GM23338 (cell line): ENCODE measurements at regions not wholly inside any gene's neighbourhood (a gene's known extent, or its start where the extent isn't known, plus 50 kb on each side); places are given as distances from the start of the nearest gene placed in this dataset.

ENCODE experiments used
- ATAC-seq: fragments of 200-7000 bp; cut with Tn5 transposase; 3 replicates; pipeline ENCODE4 v1.9.1; 2020
- DNase-seq: peaks from one replicate; pipeline ENCODE4 v3.0.0-alpha.2; 2015; ENCODE audit warnings: low spot score
- H2AFZ ChIP-seq: fragments of 200-600 bp; sonication (generic); 2 replicates; pipeline ENCODE4 v1.8.0; 2016; ENCODE audit warnings: antibody characterized with exemption, mild to moderate bottlenecking, moderate library complexity
- H3F3A ChIP-seq: fragments of 200-600 bp; sonication (generic); replicated peaks from 2 replicates; pipeline ENCODE4 v1.8.0; 2017; ENCODE audit warnings: antibody characterized with exemption, mixed run types, low read depth
- H3K27ac ChIP-seq: fragments of 200-600 bp; sonication (generic); 2 replicates; pipeline ENCODE4 v1.6.1; 2016; ENCODE audit warnings: low read depth
- H3K27me3 ChIP-seq: fragments of 200-600 bp; sonication (generic); 2 replicates; pipeline ENCODE4 v1.8.0; 2016; ENCODE audit warnings: mild to moderate bottlenecking, mixed run types, moderate library complexity; ENCODE audit not compliant: insufficient read depth
- H3K36me3 ChIP-seq: fragments of 200-600 bp; sonication (generic); 2 replicates; pipeline ENCODE4 v1.8.0; 2016; ENCODE audit warnings: mild to moderate bottlenecking; ENCODE audit not compliant: insufficient read depth
- H3K4me1 ChIP-seq: fragments of 200-600 bp; sonication (generic); 2 replicates; pipeline ENCODE4 v1.8.0; 2016; ENCODE audit warnings: mild to moderate bottlenecking, moderate library complexity; ENCODE audit not compliant: insufficient read depth
- H3K4me2 ChIP-seq: fragments of 200-600 bp; sonication (generic); 2 replicates; pipeline ENCODE4 v1.7.1; 2017; ENCODE audit warnings: mixed run types
- H3K4me3 ChIP-seq: fragments of 200-600 bp; sonication (generic); 2 replicates; pipeline ENCODE4 v1.6.1; 2016; ENCODE audit warnings: mixed run types
- H3K79me2 ChIP-seq: fragments of 200-600 bp; sonication (generic); replicated peaks from 2 replicates; pipeline ENCODE4 v1.8.0; 2017; ENCODE audit warnings: mild to moderate bottlenecking; ENCODE audit not compliant: insufficient read depth
- H3K9me2 ChIP-seq: fragments of 200-600 bp; sonication (generic); 2 replicates; pipeline ENCODE4 v1.8.0; 2017; ENCODE audit not compliant: insufficient read depth
- H4K20me1 ChIP-seq: fragments of 200-600 bp; sonication (generic); replicated peaks from 2 replicates; pipeline ENCODE4 v1.8.0; 2017; ENCODE audit warnings: mild to moderate bottlenecking; ENCODE audit not compliant: insufficient read depth
- H3K27ac Mint-ChIP-seq: 2 replicates; pipeline ENCODE4 v1.8.0; 2020; ENCODE audit warnings: inconsistent platforms, mild to moderate bottlenecking, moderate library complexity, mixed read lengths
- H3K27me3 Mint-ChIP-seq: 3 replicates; pipeline ENCODE4 v1.8.0; 2022; ENCODE audit warnings: low read depth, mild to moderate bottlenecking, moderate library complexity, mixed read lengths, inconsistent platforms; ENCODE audit not compliant: insufficient read depth, poor library complexity
- H3K36me3 Mint-ChIP-seq: 3 replicates; pipeline ENCODE4 v1.8.0; 2021; ENCODE audit warnings: low read depth, mild to moderate bottlenecking, inconsistent platforms, moderate library complexity, mixed read lengths
- H3K4me1 Mint-ChIP-seq: 3 replicates; pipeline ENCODE4 v1.8.0; 2020; ENCODE audit warnings: mild to moderate bottlenecking, inconsistent platforms, mixed read lengths
- H3K4me3 Mint-ChIP-seq: 3 replicates; pipeline ENCODE4 v1.8.0; 2021; ENCODE audit warnings: moderate library complexity, mild to moderate bottlenecking, inconsistent platforms, mixed read lengths
- H3K9me3 Mint-ChIP-seq: 3 replicates; pipeline ENCODE4 v1.8.0; 2020; ENCODE audit warnings: moderate library complexity, mild to moderate bottlenecking, inconsistent platforms, mixed read lengths
- CREB1 ChIP-seq: fragments of 250-450 bp; sonication (Bioruptor Pico); IDR thresholded peaks from 2 replicates; pipeline ENCODE4 v1.5.0; 2020; ENCODE audit warnings: low read depth, mild to moderate bottlenecking, moderate library complexity
- EZH2 ChIP-seq: fragments of 200-600 bp; sonication (generic); IDR thresholded peaks from one replicate; pipeline ENCODE4 v1.8.0; 2017; ENCODE audit warnings: antibody characterized with exemption, mild to moderate bottlenecking, low read depth; ENCODE audit not compliant: unreplicated experiment
- POLR2AphosphoS5 ChIP-seq: IDR thresholded peaks from 2 replicates; pipeline ENCODE4 v1.6.1; 2016; ENCODE audit warnings: antibody characterized with exemption, low read depth
- ZNF114 ChIP-seq: fragments of 250-450 bp; sonication (Bioruptor Pico); IDR thresholded peaks from 2 replicates; pipeline ENCODE4 v1.5.0; 2020; ENCODE audit warnings: mild to moderate bottlenecking, moderate library complexity
- ZNF331 ChIP-seq: fragments of 250-450 bp; sonication (Bioruptor Pico); IDR thresholded peaks from 2 replicates; pipeline ENCODE4 v1.5.0; 2020; ENCODE audit warnings: low read depth, mild to moderate bottlenecking, moderate library complexity
- TF ChIP-seq, protein P1 (sequence below): fragments of 250-450 bp; sonication (Bioruptor Pico); IDR thresholded peaks from 2 replicates; pipeline ENCODE4 v1.5.0; 2020; ENCODE audit warnings: mild to moderate bottlenecking, moderate library complexity
- TF ChIP-seq, protein P2 (sequence below), 2 experiments: fragments of 200-600 bp in 1 of 2; sonication (generic) in 1 of 2; conservative IDR thresholded peaks; 2 replicates each; pipeline versions ENCODE4 v1.5.1 to v1.6.1; 2016 to 2017; ENCODE audit warnings: antibody characterized with exemption in 2 of 2, low read depth in 2 of 2, mild to moderate bottlenecking in 2 of 2, moderate library complexity in 1 of 2

GRCh38 chr17:33777674-33778073, 477.4 kb upstream of the CCL2 start:
- H3K4me2 ChIP-seq: no peak overlapping the region
- H4K20me1 ChIP-seq: no peaks in the 10 kb centered on the region
- H3K4me3 ChIP-seq: no peak overlapping the region
- TF ChIP-seq ZNF331 (no peak), ZNF114 (no peak), EZH2 (no peak), POLR2AphosphoS5 (no peak), CREB1 (CRISPR knock-in tag) (no peak)
- TF ChIP-seq, protein P1, sequence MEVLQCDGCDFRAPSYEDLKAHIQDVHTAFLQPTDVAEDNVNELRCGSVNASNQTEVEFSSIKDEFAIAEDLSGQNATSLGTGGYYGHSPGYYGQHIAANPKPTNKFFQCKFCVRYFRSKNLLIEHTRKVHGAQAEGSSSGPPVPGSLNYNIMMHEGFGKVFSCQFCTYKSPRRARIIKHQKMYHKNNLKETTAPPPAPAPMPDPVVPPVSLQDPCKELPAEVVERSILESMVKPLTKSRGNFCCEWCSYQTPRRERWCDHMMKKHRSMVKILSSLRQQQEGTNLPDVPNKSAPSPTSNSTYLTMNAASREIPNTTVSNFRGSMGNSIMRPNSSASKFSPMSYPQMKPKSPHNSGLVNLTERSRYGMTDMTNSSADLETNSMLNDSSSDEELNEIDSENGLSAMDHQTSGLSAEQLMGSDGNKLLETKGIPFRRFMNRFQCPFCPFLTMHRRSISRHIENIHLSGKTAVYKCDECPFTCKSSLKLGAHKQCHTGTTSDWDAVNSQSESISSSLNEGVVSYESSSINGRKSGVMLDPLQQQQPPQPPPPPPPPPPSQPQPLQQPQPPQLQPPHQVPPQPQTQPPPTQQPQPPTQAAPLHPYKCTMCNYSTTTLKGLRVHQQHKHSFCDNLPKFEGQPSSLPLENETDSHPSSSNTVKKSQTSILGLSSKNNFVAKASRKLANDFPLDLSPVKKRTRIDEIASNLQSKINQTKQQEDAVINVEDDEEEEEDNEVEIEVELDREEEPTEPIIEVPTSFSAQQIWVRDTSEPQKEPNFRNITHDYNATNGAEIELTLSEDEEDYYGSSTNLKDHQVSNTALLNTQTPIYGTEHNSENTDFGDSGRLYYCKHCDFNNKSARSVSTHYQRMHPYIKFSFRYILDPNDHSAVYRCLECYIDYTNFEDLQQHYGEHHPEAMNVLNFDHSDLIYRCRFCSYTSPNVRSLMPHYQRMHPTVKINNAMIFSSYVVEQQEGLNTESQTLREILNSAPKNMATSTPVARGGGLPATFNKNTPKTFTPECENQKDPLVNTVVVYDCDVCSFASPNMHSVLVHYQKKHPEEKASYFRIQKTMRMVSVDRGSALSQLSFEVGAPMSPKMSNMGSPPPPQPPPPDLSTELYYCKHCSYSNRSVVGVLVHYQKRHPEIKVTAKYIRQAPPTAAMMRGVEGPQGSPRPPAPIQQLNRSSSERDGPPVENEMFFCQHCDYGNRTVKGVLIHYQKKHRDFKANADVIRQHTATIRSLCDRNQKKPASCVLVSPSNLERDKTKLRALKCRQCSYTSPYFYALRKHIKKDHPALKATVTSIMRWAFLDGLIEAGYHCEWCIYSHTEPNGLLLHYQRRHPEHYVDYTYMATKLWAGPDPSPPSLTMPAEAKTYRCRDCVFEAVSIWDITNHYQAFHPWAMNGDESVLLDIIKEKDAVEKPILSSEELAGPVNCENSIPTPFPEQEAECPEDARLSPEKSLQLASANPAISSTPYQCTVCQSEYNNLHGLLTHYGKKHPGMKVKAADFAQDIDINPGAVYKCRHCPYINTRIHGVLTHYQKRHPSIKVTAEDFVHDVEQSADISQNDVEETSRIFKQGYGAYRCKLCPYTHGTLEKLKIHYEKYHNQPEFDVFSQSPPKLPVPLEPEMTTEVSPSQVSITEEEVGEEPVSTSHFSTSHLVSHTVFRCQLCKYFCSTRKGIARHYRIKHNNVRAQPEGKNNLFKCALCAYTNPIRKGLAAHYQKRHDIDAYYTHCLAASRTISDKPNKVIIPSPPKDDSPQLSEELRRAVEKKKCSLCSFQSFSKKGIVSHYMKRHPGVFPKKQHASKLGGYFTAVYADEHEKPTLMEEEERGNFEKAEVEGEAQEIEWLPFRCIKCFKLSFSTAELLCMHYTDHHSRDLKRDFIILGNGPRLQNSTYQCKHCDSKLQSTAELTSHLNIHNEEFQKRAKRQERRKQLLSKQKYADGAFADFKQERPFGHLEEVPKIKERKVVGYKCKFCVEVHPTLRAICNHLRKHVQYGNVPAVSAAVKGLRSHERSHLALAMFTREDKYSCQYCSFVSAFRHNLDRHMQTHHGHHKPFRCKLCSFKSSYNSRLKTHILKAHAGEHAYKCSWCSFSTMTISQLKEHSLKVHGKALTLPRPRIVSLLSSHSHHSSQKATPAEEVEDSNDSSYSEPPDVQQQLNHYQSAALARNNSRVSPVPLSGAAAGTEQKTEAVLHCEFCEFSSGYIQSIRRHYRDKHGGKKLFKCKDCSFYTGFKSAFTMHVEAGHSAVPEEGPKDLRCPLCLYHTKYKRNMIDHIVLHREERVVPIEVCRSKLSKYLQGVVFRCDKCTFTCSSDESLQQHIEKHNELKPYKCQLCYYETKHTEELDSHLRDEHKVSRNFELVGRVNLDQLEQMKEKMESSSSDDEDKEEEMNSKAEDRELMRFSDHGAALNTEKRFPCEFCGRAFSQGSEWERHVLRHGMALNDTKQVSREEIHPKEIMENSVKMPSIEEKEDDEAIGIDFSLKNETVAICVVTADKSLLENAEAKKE (CRISPR knock-in tag): no peak
- TF ChIP-seq, protein P2, sequence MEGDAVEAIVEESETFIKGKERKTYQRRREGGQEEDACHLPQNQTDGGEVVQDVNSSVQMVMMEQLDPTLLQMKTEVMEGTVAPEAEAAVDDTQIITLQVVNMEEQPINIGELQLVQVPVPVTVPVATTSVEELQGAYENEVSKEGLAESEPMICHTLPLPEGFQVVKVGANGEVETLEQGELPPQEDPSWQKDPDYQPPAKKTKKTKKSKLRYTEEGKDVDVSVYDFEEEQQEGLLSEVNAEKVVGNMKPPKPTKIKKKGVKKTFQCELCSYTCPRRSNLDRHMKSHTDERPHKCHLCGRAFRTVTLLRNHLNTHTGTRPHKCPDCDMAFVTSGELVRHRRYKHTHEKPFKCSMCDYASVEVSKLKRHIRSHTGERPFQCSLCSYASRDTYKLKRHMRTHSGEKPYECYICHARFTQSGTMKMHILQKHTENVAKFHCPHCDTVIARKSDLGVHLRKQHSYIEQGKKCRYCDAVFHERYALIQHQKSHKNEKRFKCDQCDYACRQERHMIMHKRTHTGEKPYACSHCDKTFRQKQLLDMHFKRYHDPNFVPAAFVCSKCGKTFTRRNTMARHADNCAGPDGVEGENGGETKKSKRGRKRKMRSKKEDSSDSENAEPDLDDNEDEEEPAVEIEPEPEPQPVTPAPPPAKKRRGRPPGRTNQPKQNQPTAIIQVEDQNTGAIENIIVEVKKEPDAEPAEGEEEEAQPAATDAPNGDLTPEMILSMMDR (conservative IDR thresholded peaks at IDR 0.05; ENCODE audit: low read depth in 2 of 2): no peak
- no peaks in the 10 kb centered on the region for H3K27me3 ChIP-seq
- Mint-ChIP-seq H3K36me3 (no peaks in the 10 kb centered on the region), H3K27me3 (peaks cover 6% of the 10 kb centered on the region), H3K4me3 (no peak overlapping the region), H3K4me1 (peaks cover 5% of the 10 kb centered on the region; the same call in 1 of the 3 replicates), H3K9me3 (no peaks in the 10 kb centered on the region), H3K27ac (no peak overlapping the region)
- no peak overlapping the region for H2AFZ ChIP-seq
- no peaks in the 10 kb centered on the region for H3F3A ChIP-seq
- H3K79me2 ChIP-seq: no peaks in the 10 kb centered on the region
- ATAC-seq (no peak), DNase-seq (no peak)
- H3K9me2 ChIP-seq: no peaks in the 10 kb centered on the region
- H3K36me3 ChIP-seq: no peaks in the 10 kb centered on the region
- no peaks in the 10 kb centered on the region for H3K4me1 ChIP-seq
- H3K27ac ChIP-seq: no peak overlapping the region
